GM12874 (cell line): ENCODE measurements at regions not wholly inside any gene's neighbourhood (a gene's known extent, or its start where the extent isn't known, plus 50 kb on each side); places are given as distances from the start of the nearest gene placed in this dataset.

ENCODE experiments used
- CTCF ChIP-seq: IDR thresholded peaks from 2 replicates; pipeline ENCODE4 v1.5.1; 2011; ENCODE audit warnings: low read depth, mild to moderate bottlenecking, control low read depth, low read length, moderate library complexity; ENCODE audit not compliant: insufficient read depth

- TF ChIP-seq CTCF: no peak
Observed at GRCh38 chr14:22381766-22382165, 207.3 kb downstream of the DAD1 start.

- no peak for TF ChIP-seq CTCF
Observed at GRCh38 chr14:22381408-22381760, 207.6 kb downstream of the DAD1 start.

GRCh38 chr14:22380571-22381407 lies 208.2 kb downstream of the DAD1 start:
- no peak for TF ChIP-seq CTCF

- TF ChIP-seq CTCF: no peak
Observed at GRCh38 chr14:22379727-22380126, 209.3 kb downstream of the DAD1 start.

DNA sequence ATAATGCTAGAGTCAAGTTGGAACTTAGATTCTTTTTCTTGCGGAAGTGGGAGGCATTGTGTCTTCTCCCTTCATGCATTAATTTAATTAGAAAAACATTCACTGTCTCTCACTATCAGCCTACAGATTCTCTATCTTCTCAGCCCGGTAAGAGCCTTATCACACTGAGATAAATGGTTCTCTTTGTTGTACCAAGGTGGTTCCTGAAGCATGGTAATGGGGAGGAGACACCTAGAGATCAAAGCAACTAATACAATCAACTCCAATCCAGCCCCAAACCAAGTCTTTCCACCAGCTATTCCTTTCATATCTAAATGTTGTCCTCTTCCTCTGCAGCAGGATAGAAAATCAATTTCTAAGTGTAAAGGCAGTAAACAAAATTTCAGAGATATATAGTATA lies 210.8 kb downstream of the DAD1 start:
- no peak for TF ChIP-seq CTCF

- peak; percentile 32; the same call in 1 of the 2 replicates for TF ChIP-seq CTCF
Observed at GRCh38 chr14:22375321-22375930, 213.6 kb downstream of the DAD1 start.

- no peak for TF ChIP-seq CTCF
Observed at GRCh38 chr14:22370084-22370847, 218.8 kb downstream of the DAD1 start.
